IMR-90 (cell line): ENCODE measurements at regions not wholly inside any gene's neighbourhood (a gene's known extent, or its start where the extent isn't known, plus 50 kb on each side); places are given as distances from the start of the nearest gene placed in this dataset.

Experiments
- ATAC-seq: fragments of 200-7000 bp; cut with Tn5 transposase; 2 replicates; pipeline ENCODE4 v1.9.1; 2020; ENCODE audit warnings: low read depth, mild to moderate bottlenecking, moderate library complexity
- BruUV-seq: library from RNA; stranded (reverse); fragments of 400-500 nt; replicated peaks from 2 replicates; lab custom pipeline; 2021; lab: Mats Ljungman, UMichigan
- CTCF ChIA-PET: fragments of 300-600 bp; formaldehyde crosslinking; extraction: SDS; loops from one replicate; lab custom pipeline; 2021; ENCODE audit warnings: antibody characterized with exemption; lab: Yijun Ruan, JAX
- POLR2A ChIA-PET: fragments of 300-600 bp; sonication (Branson Sonifier 250); formaldehyde crosslinking; loops from one replicate; lab custom pipeline; 2022; ENCODE audit warnings: antibody characterized with exemption; ENCODE audit not compliant: unreplicated experiment; lab: Charles Lee
- DNase-seq: peaks from one replicate; pipeline ENCODE4 v3.0.0; 2013
- H2AFZ ChIP-seq: replicated peaks from 2 replicates; pipeline ENCODE3; 2013; ENCODE audit warnings: low read length, mild to moderate bottlenecking; ENCODE audit not compliant: poor library complexity
- H2AK5ac ChIP-seq: 2 replicates; pipeline ENCODE4 v1.6.1; 2013; ENCODE audit warnings: low read depth, low read length, inconsistent platforms
- H2AK9ac ChIP-seq: replicated peaks from 2 replicates; pipeline ENCODE3; 2013; ENCODE audit warnings: mild to moderate bottlenecking, low read depth, low read length, moderate library complexity; ENCODE audit not compliant: poor library complexity
- H2BK120ac ChIP-seq: 2 replicates; pipeline ENCODE4 v1.6.1; 2013; ENCODE audit warnings: low read depth, low read length, inconsistent platforms
- H2BK15ac ChIP-seq: 3 replicates; pipeline ENCODE4 v1.6.1; 2013; ENCODE audit warnings: low read depth, low read length, inconsistent platforms
- H2BK20ac ChIP-seq: 2 replicates; pipeline ENCODE4 v1.6.1; 2013; ENCODE audit warnings: low read depth, mild to moderate bottlenecking, inconsistent platforms, low read length, moderate library complexity
- H2BK5ac ChIP-seq: 2 replicates; pipeline ENCODE4 v1.6.1; 2013; ENCODE audit warnings: mild to moderate bottlenecking, low read depth, low read length, inconsistent platforms; ENCODE audit not compliant: poor library complexity, severe bottlenecking
- H3K14ac ChIP-seq: replicated peaks from 2 replicates; pipeline ENCODE4 v1.6.1; 2013; ENCODE audit warnings: low read depth, low read length, inconsistent platforms
- H3K18ac ChIP-seq: 2 replicates; pipeline ENCODE4 v1.6.1; 2013; ENCODE audit warnings: low read depth, low read length, control low read depth
- H3K23ac ChIP-seq: 2 replicates; pipeline ENCODE4 v1.6.1; 2013; ENCODE audit warnings: low read depth, low read length, inconsistent platforms
- H3K27ac ChIP-seq: 2 replicates; pipeline ENCODE4 v1.5.1; 2013; ENCODE audit warnings: mild to moderate bottlenecking, control low read depth, low read length; ENCODE audit not compliant: insufficient read depth
- H3K27me3 ChIP-seq: 2 replicates; pipeline ENCODE4 v1.6.1; 2013; ENCODE audit warnings: low read length; ENCODE audit not compliant: control insufficient read depth, insufficient read depth
- H3K36me3 ChIP-seq: 2 replicates; pipeline ENCODE4 v1.6.1; 2013; ENCODE audit warnings: low read length, mixed read lengths; ENCODE audit not compliant: control insufficient read depth, insufficient read depth
- H3K4ac ChIP-seq: 2 replicates; pipeline ENCODE4 v1.6.1; 2013; ENCODE audit warnings: low read depth, low read length, inconsistent platforms
- H3K4me1 ChIP-seq: 2 replicates; pipeline ENCODE4 v1.6.1; 2013; ENCODE audit warnings: low read length, mixed read lengths; ENCODE audit not compliant: control insufficient read depth, insufficient read depth
- H3K4me2 ChIP-seq: 2 replicates; pipeline ENCODE4 v1.6.1; 2013; ENCODE audit warnings: low read depth, mild to moderate bottlenecking, control low read depth, low read length, moderate library complexity
- H3K4me3 ChIP-seq: 2 replicates; pipeline ENCODE4 v1.5.1; 2013; ENCODE audit warnings: low read depth, mild to moderate bottlenecking, control low read depth, low read length, moderate library complexity; ENCODE audit not compliant: insufficient read depth
- H3K56ac ChIP-seq: 2 replicates; pipeline ENCODE4 v1.6.1; 2013; ENCODE audit warnings: low read length, inconsistent platforms; ENCODE audit not compliant: insufficient read depth; ENCODE audit errors: extremely low read depth
- H3K79me1 ChIP-seq, 2 experiments: 2 replicates each; pipeline ENCODE4 v1.6.1; 2013; ENCODE audit warnings: low read length in 2 of 2, inconsistent platforms in 1 of 2, low read depth in 1 of 2
- H3K9ac ChIP-seq: 2 replicates; pipeline ENCODE4 v1.6.1; 2013; ENCODE audit warnings: low read depth, low read length, control low read depth
- H3K9me1 ChIP-seq: 2 replicates; pipeline ENCODE4 v1.6.1; 2013; ENCODE audit warnings: low read length, inconsistent platforms; ENCODE audit not compliant: insufficient read depth
- H3K9me3 ChIP-seq: 2 replicates; pipeline ENCODE4 v1.6.1; 2013; ENCODE audit warnings: low read length; ENCODE audit not compliant: control insufficient read depth, insufficient read depth
- H4K20me1 ChIP-seq: 2 replicates; pipeline ENCODE4 v1.6.1; 2013; ENCODE audit warnings: low read length, inconsistent platforms; ENCODE audit not compliant: insufficient read depth
- H4K5ac ChIP-seq: 2 replicates; pipeline ENCODE4 v1.6.1; 2013; ENCODE audit warnings: mild to moderate bottlenecking, low read depth, low read length, control low read depth
- H4K8ac ChIP-seq, 2 experiments: 2 replicates each; pipeline ENCODE4 v1.6.1; 2013; ENCODE audit warnings: low read depth in 2 of 2, low read length in 2 of 2, control low read depth in 1 of 2, inconsistent platforms in 1 of 2
- H4K91ac ChIP-seq: 2 replicates; pipeline ENCODE4 v1.6.1; 2013; ENCODE audit warnings: low read depth, low read length, inconsistent platforms; ENCODE audit not compliant: insufficient read depth
- RAD21 ChIP-seq: IDR thresholded peaks from 2 replicates; pipeline ENCODE4 v1.6.1; 2012; ENCODE audit warnings: low read length, improper control_type of control experiment
- SMC3 ChIP-seq: fragments of 150-350 bp; IDR thresholded peaks from 2 replicates; pipeline ENCODE4 v1.6.1; 2016; ENCODE audit warnings: low read depth, mild to moderate bottlenecking, antibody characterized with exemption, low read length, moderate library complexity
- WGBS, 2 experiments: methylation state at CpG; one replicate each; pipeline versions ENCODE4 v1.1.5 to v1.1.7; 2013; ENCODE audit warnings: missing lambda C conversion rate in 2 of 2; ENCODE audit not compliant: insufficient read length in 1 of 2; ENCODE audit errors: extremely low coverage in 2 of 2; 5-methylcytosine and 5-hydroxymethylcytosine counted together
- dilution Hi-C: fragments of 300-500 bp; cut with HindIII; formaldehyde crosslinking; loops from one replicate; pipeline ENCODE4 v1.14.3; 2018; ENCODE audit warnings: low sequenced_read_pairs; ENCODE audit not compliant: unreplicated experiment
- in situ Hi-C: fragments of 300-500 bp; cut with MboI; formaldehyde crosslinking; loops from 3 replicates; pipeline ENCODE4 v1.14.3; 2019; ENCODE audit warnings: low sequenced_read_pairs, inconsistent platforms, mixed read lengths
- intact Hi-C: fragments of 100-400 bp; cut with micrococcal nuclease; formaldehyde crosslinking; loops from 2 replicates; pipeline ENCODE4 v1.10.0; 2022

GRCh38 chr16:9249534-9249933 is 158.1 kb downstream of the HAPSTR1 start:
- no CpG with 5 or more reads among the region's 4 CpGs for WGBS, 2 experiments
- Histone ChIP-seq H3K4ac (no peak overlapping the region), H4K91ac (no peak overlapping the region), H3K79me1 (no peaks in the 10 kb centered on the region), H3K4me2 (no peak overlapping the region), H3K27me3 (no peaks in the 10 kb centered on the region), H3K18ac (no peak overlapping the region), H2BK20ac (no peak overlapping the region), H4K8ac (no peak overlapping the region), H3K4me1 (no peaks in the 10 kb centered on the region), H3K14ac (no peak overlapping the region), H3K56ac (no peak overlapping the region), H3K9me3 (no peaks in the 10 kb centered on the region), H2BK15ac (no peak overlapping the region), H3K23ac (no peak overlapping the region), H3K9me1 (no peaks in the 10 kb centered on the region), H3K9ac (no peak overlapping the region), H4K20me1 (no peaks in the 10 kb centered on the region), H3K4me3 (no peak overlapping the region), H2AK9ac (no peak overlapping the region), H3K36me3 (no peaks in the 10 kb centered on the region), H2AK5ac (no peak overlapping the region), H4K5ac (no peak overlapping the region), H2AFZ (no peak overlapping the region), H2BK120ac (no peak overlapping the region), H2BK5ac (no peak overlapping the region), H3K27ac (no peak overlapping the region)
- BruUV-seq: no TSS peak
- intact Hi-C loops: no loop called here
- TF ChIP-seq SMC3 (no peak), RAD21 (no peak)
- dilution Hi-C loops: no loop called here
- CTCF ChIA-PET: no interaction called here
- DNase-seq (no peak), ATAC-seq (no peak)
- in situ Hi-C loops: no loop called here
- POLR2A ChIA-PET: no interaction called here
